Liver (tissue), 8 donors: ENCODE measurements at regions not wholly inside any gene's neighbourhood (a gene's known extent, or its start where the extent isn't known, plus 50 kb on each side); places are given as distances from the start of the nearest gene placed in this dataset.

Source experiments
- DNase-seq: peaks from one replicate; pipeline ENCODE4 v3.0.0-alpha.2; 2017; ENCODE audit warnings: low spot score
- H3K27ac ChIP-seq, 2 donors: one replicate each; pipeline ENCODE4 v1.7.0; 2013; ENCODE audit warnings: inconsistent platforms in 2 of 2, low read length in 2 of 2, control low read depth in 1 of 2, low read depth in 1 of 2, mild to moderate bottlenecking in 1 of 2
- H3K27me3 ChIP-seq, 4 donors: one replicate each; pipeline versions ENCODE4 v1.6.1 to v1.7.0; 2013; ENCODE audit warnings: low read length in 3 of 4, inconsistent platforms in 1 of 4, mild to moderate bottlenecking in 1 of 4, moderate library complexity in 1 of 4; ENCODE audit not compliant: control insufficient read depth in 4 of 4, insufficient read depth in 4 of 4
- H3K36me3 ChIP-seq, 4 donors: one replicate each; pipeline versions ENCODE4 v1.6.1 to v1.7.0; 2013; ENCODE audit warnings: low read length in 3 of 4, mild to moderate bottlenecking in 3 of 4, low read depth in 1 of 4, moderate library complexity in 1 of 4; ENCODE audit not compliant: control insufficient read depth in 4 of 4, insufficient read depth in 3 of 4
- H3K4me1 ChIP-seq, 4 donors: one replicate each; pipeline versions ENCODE4 v1.6.1 to v1.7.0; 2013; ENCODE audit warnings: low read length in 3 of 4, mild to moderate bottlenecking in 3 of 4, moderate library complexity in 1 of 4; ENCODE audit not compliant: control insufficient read depth in 4 of 4, insufficient read depth in 4 of 4
- H3K4me3 ChIP-seq, 3 donors: one replicate each; pipeline versions ENCODE4 v1.6.1 to v1.7.0; 2013; ENCODE audit warnings: low read length in 3 of 3, control low read depth in 1 of 3, low read depth in 1 of 3, mild to moderate bottlenecking in 1 of 3
- H3K9ac ChIP-seq, 2 donors: one replicate each; pipeline ENCODE4 v1.7.0; 2013; ENCODE audit warnings: low read length in 2 of 2, mild to moderate bottlenecking in 2 of 2, moderate library complexity in 2 of 2, control low read depth in 1 of 2, low read depth in 1 of 2
- H3K9me3 ChIP-seq, 4 donors: one replicate each; pipeline versions ENCODE4 v1.6.1 to v1.7.0; 2013; ENCODE audit warnings: low read length in 3 of 4; ENCODE audit not compliant: control insufficient read depth in 4 of 4
- FOXA1 ChIP-seq: IDR thresholded peaks from 2 replicates; pipeline ENCODE4 v1.6.1; 2016; ENCODE audit warnings: antibody characterized with exemption
- GABPA ChIP-seq, 2 donors: IDR thresholded peaks in 1 of 2; conservative IDR thresholded peaks in 1 of 2; 2 replicates each; pipeline ENCODE4 v1.6.1; 2016; ENCODE audit warnings: antibody characterized with exemption in 2 of 2, mild to moderate bottlenecking in 1 of 2, moderate library complexity in 1 of 2
- HNF4A ChIP-seq, 2 donors: conservative IDR thresholded peaks; 2 replicates each; pipeline ENCODE4 v1.6.1; 2016; ENCODE audit warnings: antibody characterized with exemption in 2 of 2, mild to moderate bottlenecking in 2 of 2
- HNF4G ChIP-seq: IDR thresholded peaks from 2 replicates; pipeline ENCODE4 v1.6.1; 2016; ENCODE audit warnings: antibody characterized with exemption
- RAD21 ChIP-seq, 2 donors: IDR thresholded peaks; 2 replicates each; pipeline ENCODE4 v1.6.1; 2016; ENCODE audit warnings: antibody characterized with exemption in 2 of 2, mild to moderate bottlenecking in 2 of 2
- RXRA ChIP-seq, 2 donors: IDR thresholded peaks; 2 replicates each; pipeline ENCODE4 v1.6.1; 2017 to 2018; ENCODE audit warnings: antibody characterized with exemption in 2 of 2, mild to moderate bottlenecking in 1 of 2
- SP1 ChIP-seq: IDR thresholded peaks from 2 replicates; pipeline ENCODE4 v1.6.1; 2018; ENCODE audit warnings: antibody characterized with exemption, mild to moderate bottlenecking
- TAF1 ChIP-seq: conservative IDR thresholded peaks from 2 replicates; pipeline ENCODE4 v1.6.1; 2016; ENCODE audit warnings: antibody characterized with exemption, mild to moderate bottlenecking
- YY1 ChIP-seq: IDR thresholded peaks from 2 replicates; pipeline ENCODE4 v1.6.1; 2016; ENCODE audit warnings: antibody characterized with exemption, mild to moderate bottlenecking
- WGBS: extraction: QIAGEN DNeasy Blood & Tissue Kit; methylation state at CpG from one replicate; pipeline ENCODE4 v1.1.7; 2013; 5-methylcytosine and 5-hydroxymethylcytosine counted together
- TF ChIP-seq, protein P1 (sequence below): fragments of 150-350 bp; IDR thresholded peaks from 2 replicates; pipeline ENCODE4 v1.5.1; 2017; ENCODE audit warnings: improper control_type of control experiment, low read depth, low read length; ENCODE audit not compliant: missing input control
- TF ChIP-seq, protein P2 (sequence below): IDR thresholded peaks from 2 replicates; pipeline ENCODE4 v1.6.1; 2016; ENCODE audit warnings: antibody characterized with exemption
- TF ChIP-seq, protein P3 (sequence below): IDR thresholded peaks from 2 replicates; pipeline ENCODE4 v1.6.1; 2016; ENCODE audit warnings: antibody characterized with exemption
- TF ChIP-seq, protein P4 (sequence below): IDR thresholded peaks from 2 replicates; pipeline ENCODE4 v1.6.1; 2016; ENCODE audit warnings: antibody characterized with exemption
- TF ChIP-seq, protein P5 (sequence below): IDR thresholded peaks from 2 replicates; pipeline ENCODE4 v1.6.1; 2016; ENCODE audit warnings: antibody characterized with exemption, mild to moderate bottlenecking
- donor health status: healthy.
- donor health status: healthy.
- donor health status: healthy.
- donor health status: healthy.
- donor health status: healthy.

DNA sequence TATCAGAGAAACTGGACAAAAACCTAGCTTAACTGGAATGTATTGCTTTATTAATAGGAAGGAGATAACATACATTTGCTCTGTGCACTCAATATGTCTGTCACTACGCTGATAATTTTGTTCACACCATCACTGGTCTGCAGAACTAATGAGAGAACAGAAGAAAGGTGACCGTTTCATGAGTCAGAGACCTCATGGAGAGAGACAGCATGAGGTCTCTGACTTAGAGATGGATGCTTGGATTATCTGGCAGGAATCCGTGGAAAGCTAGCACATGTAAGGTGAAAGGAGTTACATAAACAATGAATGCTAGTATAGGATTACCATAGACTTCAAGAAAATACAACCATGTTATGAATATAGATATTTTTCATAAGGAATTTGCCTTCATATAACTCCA, 947.3 kb downstream of the IPMK start (continued):
- TF ChIP-seq, protein P1, sequence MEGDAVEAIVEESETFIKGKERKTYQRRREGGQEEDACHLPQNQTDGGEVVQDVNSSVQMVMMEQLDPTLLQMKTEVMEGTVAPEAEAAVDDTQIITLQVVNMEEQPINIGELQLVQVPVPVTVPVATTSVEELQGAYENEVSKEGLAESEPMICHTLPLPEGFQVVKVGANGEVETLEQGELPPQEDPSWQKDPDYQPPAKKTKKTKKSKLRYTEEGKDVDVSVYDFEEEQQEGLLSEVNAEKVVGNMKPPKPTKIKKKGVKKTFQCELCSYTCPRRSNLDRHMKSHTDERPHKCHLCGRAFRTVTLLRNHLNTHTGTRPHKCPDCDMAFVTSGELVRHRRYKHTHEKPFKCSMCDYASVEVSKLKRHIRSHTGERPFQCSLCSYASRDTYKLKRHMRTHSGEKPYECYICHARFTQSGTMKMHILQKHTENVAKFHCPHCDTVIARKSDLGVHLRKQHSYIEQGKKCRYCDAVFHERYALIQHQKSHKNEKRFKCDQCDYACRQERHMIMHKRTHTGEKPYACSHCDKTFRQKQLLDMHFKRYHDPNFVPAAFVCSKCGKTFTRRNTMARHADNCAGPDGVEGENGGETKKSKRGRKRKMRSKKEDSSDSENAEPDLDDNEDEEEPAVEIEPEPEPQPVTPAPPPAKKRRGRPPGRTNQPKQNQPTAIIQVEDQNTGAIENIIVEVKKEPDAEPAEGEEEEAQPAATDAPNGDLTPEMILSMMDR = no peak
- TF ChIP-seq, protein P2, sequence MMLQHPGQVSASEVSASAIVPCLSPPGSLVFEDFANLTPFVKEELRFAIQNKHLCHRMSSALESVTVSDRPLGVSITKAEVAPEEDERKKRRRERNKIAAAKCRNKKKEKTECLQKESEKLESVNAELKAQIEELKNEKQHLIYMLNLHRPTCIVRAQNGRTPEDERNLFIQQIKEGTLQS = no peak
- TF ChIP-seq RAD21 (IDR thresholded peaks at IDR 0.05) (no peak), SP1 (no peak), RXRA (IDR thresholded peaks at IDR 0.05) (no peak), HNF4G (no peak), FOXA1 (no peak)

DNA sequence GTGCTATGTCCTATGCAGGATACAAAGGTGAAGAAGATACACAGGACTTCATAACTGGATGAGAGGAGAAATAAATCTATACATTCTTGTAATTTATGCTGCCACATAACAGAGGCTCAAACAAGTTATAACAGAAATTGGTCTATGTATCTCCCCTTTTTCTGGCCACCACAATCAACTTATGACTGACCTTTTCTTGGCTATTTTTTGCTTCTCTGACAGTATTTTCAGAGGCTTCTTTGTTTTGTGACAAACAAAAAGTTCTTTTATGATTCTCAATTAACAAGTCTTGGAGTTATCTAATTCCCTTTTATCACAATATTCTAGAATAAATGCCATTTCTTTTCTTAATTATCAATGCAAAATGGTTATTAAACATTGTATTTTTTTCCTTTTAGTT, 953.0 kb upstream of the ZWINT start:
- Histone ChIP-seq H3K27me3 (no peaks in the 10 kb centered on the region), H3K9ac (no peak overlapping the region), H3K4me3 (no peak overlapping the region), H3K27ac (no peak overlapping the region), H3K4me1 (no peaks in the 10 kb centered on the region), H3K36me3 (no peaks in the 10 kb centered on the region), H3K9me3 (no peaks in the 10 kb centered on the region)
- no peak for DNase-seq
- TF ChIP-seq, protein P3, sequence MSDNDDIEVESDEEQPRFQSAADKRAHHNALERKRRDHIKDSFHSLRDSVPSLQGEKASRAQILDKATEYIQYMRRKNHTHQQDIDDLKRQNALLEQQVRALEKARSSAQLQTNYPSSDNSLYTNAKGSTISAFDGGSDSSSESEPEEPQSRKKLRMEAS = no peak
- no peak for TF ChIP-seq RXRA (IDR thresholded peaks at IDR 0.05)
- TF ChIP-seq, protein P4, sequence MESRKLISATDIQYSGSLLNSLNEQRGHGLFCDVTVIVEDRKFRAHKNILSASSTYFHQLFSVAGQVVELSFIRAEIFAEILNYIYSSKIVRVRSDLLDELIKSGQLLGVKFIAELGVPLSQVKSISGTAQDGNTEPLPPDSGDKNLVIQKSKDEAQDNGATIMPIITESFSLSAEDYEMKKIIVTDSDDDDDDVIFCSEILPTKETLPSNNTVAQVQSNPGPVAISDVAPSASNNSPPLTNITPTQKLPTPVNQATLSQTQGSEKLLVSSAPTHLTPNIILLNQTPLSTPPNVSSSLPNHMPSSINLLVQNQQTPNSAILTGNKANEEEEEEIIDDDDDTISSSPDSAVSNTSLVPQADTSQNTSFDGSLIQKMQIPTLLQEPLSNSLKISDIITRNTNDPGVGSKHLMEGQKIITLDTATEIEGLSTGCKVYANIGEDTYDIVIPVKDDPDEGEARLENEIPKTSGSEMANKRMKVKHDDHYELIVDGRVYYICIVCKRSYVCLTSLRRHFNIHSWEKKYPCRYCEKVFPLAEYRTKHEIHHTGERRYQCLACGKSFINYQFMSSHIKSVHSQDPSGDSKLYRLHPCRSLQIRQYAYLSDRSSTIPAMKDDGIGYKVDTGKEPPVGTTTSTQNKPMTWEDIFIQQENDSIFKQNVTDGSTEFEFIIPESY = no peak
- TF ChIP-seq, protein P5, sequence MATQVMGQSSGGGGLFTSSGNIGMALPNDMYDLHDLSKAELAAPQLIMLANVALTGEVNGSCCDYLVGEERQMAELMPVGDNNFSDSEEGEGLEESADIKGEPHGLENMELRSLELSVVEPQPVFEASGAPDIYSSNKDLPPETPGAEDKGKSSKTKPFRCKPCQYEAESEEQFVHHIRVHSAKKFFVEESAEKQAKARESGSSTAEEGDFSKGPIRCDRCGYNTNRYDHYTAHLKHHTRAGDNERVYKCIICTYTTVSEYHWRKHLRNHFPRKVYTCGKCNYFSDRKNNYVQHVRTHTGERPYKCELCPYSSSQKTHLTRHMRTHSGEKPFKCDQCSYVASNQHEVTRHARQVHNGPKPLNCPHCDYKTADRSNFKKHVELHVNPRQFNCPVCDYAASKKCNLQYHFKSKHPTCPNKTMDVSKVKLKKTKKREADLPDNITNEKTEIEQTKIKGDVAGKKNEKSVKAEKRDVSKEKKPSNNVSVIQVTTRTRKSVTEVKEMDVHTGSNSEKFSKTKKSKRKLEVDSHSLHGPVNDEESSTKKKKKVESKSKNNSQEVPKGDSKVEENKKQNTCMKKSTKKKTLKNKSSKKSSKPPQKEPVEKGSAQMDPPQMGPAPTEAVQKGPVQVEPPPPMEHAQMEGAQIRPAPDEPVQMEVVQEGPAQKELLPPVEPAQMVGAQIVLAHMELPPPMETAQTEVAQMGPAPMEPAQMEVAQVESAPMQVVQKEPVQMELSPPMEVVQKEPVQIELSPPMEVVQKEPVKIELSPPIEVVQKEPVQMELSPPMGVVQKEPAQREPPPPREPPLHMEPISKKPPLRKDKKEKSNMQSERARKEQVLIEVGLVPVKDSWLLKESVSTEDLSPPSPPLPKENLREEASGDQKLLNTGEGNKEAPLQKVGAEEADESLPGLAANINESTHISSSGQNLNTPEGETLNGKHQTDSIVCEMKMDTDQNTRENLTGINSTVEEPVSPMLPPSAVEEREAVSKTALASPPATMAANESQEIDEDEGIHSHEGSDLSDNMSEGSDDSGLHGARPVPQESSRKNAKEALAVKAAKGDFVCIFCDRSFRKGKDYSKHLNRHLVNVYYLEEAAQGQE = no peak
- no peak for TF ChIP-seq YY1

DNA sequence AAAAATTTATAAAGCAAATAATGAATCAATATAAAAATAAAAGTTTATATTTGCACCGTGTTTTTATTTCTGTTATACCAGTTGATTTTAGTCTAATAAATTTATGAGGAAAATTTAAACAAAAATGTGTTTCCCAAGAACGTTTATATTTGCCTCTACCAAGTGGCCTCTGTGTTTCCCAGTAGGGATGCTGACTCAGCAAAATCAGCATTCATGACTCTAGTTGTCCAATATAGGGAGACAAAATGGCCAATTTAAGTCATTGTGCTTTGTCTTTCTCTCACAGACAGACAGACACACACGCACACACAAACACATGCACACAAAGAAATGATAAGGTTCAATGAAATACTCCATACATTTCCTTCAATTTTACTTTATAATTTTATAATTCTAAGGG, 942.5 kb upstream of the ZWINT start:
- no peak overlapping the region for H3K27ac ChIP-seq
- H3K27me3 ChIP-seq = no peaks in the 10 kb centered on the region
- H3K4me3 ChIP-seq = no peak overlapping the region
- no peaks in the 10 kb centered on the region for H3K9me3 ChIP-seq
- no peak overlapping the region for H3K9ac ChIP-seq
- DNase-seq = no peak
- no peaks in the 10 kb centered on the region for H3K36me3 ChIP-seq
- WGBS = 51% methylated on average over 3 of the region's 3 CpGs
- H3K4me1 ChIP-seq = no peaks in the 10 kb centered on the region
- no peak for TF ChIP-seq FOXA1
- TF ChIP-seq SP1 = no peak
- TF ChIP-seq, protein P3 = no peak
- TF ChIP-seq HNF4G = no peak
- TF ChIP-seq, protein P5 = no peak
- no peak for TF ChIP-seq RAD21 (IDR thresholded peaks at IDR 0.05)
- TF ChIP-seq YY1 = no peak
- TF ChIP-seq GABPA (IDR thresholded peaks at IDR 0.05 in 1 of 2, conservative IDR thresholded peaks at IDR 0.05 in 1 of 2) = no peak
- no peak for TF ChIP-seq HNF4A (conservative IDR thresholded peaks at IDR 0.05)
- TF ChIP-seq RXRA (IDR thresholded peaks at IDR 0.05) = no peak
- TF ChIP-seq, protein P1 = no peak
- TF ChIP-seq TAF1 = no peak
